SK-N-SH (cell line): ENCODE measurements at regions not wholly inside any gene's neighbourhood (a gene's known extent, or its start where the extent isn't known, plus 50 kb on each side); places are given as distances from the start of the nearest gene placed in this dataset.

Source experiments
- CTCF ChIP-seq: fragments of 200-600 bp; sonication (generic); IDR thresholded peaks from 2 replicates; pipeline ENCODE4 v1.6.1; 2017; ENCODE audit warnings: antibody characterized with exemption, mild to moderate bottlenecking, moderate library complexity
- ELF1 ChIP-seq: IDR thresholded peaks from 2 replicates; pipeline ENCODE4 v1.4.0; 2012
- EP300 ChIP-seq, 2 experiments: IDR thresholded peaks; 2 replicates each; pipeline versions ENCODE4 v1.4.0 to v1.6.1; 2012; ENCODE audit warnings: borderline replicate concordance in 1 of 2, low read depth in 1 of 2, low read length in 1 of 2
- FOXJ3 ChIP-seq: sonication (generic); formaldehyde crosslinking; IDR thresholded peaks from 2 replicates; pipeline ENCODE4 v1.5.1; 2020; ENCODE audit warnings: mild to moderate bottlenecking, missing genetic modification reagents
- FOXM1 ChIP-seq: IDR thresholded peaks from 2 replicates; pipeline ENCODE4 v1.4.0; 2012; ENCODE audit warnings: low read depth, mild to moderate bottlenecking
- GABPA ChIP-seq: IDR thresholded peaks from 2 replicates; pipeline ENCODE4 v1.4.0; 2012; ENCODE audit warnings: low read depth, mild to moderate bottlenecking
- GATA2 ChIP-seq: sonication (generic); formaldehyde crosslinking; IDR thresholded peaks from 2 replicates; pipeline ENCODE4 v1.5.0; 2020; ENCODE audit warnings: mild to moderate bottlenecking, missing genetic modification reagents
- POLR2AphosphoS5 ChIP-seq: IDR thresholded peaks from 2 replicates; pipeline ENCODE4 v1.6.1; 2012; ENCODE audit warnings: low read depth, low read length
- RAD21 ChIP-seq: IDR thresholded peaks from 2 replicates; pipeline ENCODE4 v1.6.1; 2012; ENCODE audit warnings: mild to moderate bottlenecking, low read length
- REST ChIP-seq: IDR thresholded peaks from 2 replicates; pipeline ENCODE4 v1.6.1; 2012; ENCODE audit warnings: mild to moderate bottlenecking, low read depth, low read length, moderate library complexity

GRCh38 chr9:30800421-30800820, 1584.0 kb upstream of the ACO1 start:
- no peak for TF ChIP-seq GATA2 (CRISPR knock-in tag)
- no peak for TF ChIP-seq CTCF
- TF ChIP-seq ELF1, result no peak
- TF ChIP-seq FOXM1, result no peak
- TF ChIP-seq EP300 (IDR thresholded peaks at IDR 0.05; ENCODE audit: borderline replicate concordance in 1 of 2, low read depth in 1 of 2, low read length in 1 of 2), result no peak
- TF ChIP-seq REST, result no peak
- TF ChIP-seq GABPA, result no peak
- no peak for TF ChIP-seq FOXJ3 (CRISPR knock-in tag)
- no peak for TF ChIP-seq RAD21
- no peak for TF ChIP-seq POLR2AphosphoS5
